CD14-positive monocyte (primary cell): ENCODE measurements at regions not wholly inside any gene's neighbourhood (a gene's known extent, or its start where the extent isn't known, plus 50 kb on each side); places are given as distances from the start of the nearest gene placed in this dataset.

ENCODE experiments used
- DNase-seq, 3 donors: peaks; one replicate each; pipeline ENCODE4 v3.0.0-alpha.2; 2011 to 2022
- H2AFZ ChIP-seq: 2 replicates; pipeline ENCODE4 v1.6.0; 2012; ENCODE audit warnings: mild to moderate bottlenecking, low read depth, low read length, inconsistent platforms; ENCODE audit not compliant: insufficient read depth, poor library complexity, severe bottlenecking
- H3K27ac ChIP-seq, 2 donors: 1 replicate in 1 of 2; 2 replicates in 1 of 2; pipeline ENCODE4 v1.5.1; 2012 to 2013; ENCODE audit warnings: low read length in 2 of 2, control low read depth in 1 of 2, inconsistent platforms in 1 of 2, low read depth in 1 of 2, mild to moderate bottlenecking in 1 of 2
- H3K27me3 ChIP-seq, 2 donors: one replicate each; pipeline versions ENCODE4 v1.6.0 to v1.6.1; 2011 to 2013; ENCODE audit warnings: low read length in 2 of 2; ENCODE audit not compliant: control insufficient read depth in 2 of 2, insufficient read depth in 2 of 2
- H3K36me3 ChIP-seq, 2 donors: replicated peaks in 1 of 2; 1 replicate in 1 of 2; 2 replicates in 1 of 2; pipeline versions ENCODE4 v1.5.1 to v1.6.1; 2012 to 2013; ENCODE audit warnings: low read length in 2 of 2, control low read depth in 1 of 2, inconsistent platforms in 1 of 2, mild to moderate bottlenecking in 1 of 2; ENCODE audit not compliant: insufficient read depth in 2 of 2, control insufficient read depth in 1 of 2
- H3K4me1 ChIP-seq, 2 donors: 1 replicate in 1 of 2; 2 replicates in 1 of 2; pipeline versions ENCODE4 v1.5.1 to v1.6.1; 2012 to 2013; ENCODE audit warnings: low read length in 2 of 2, control low read depth in 1 of 2, inconsistent platforms in 1 of 2, mild to moderate bottlenecking in 1 of 2, moderate library complexity in 1 of 2; ENCODE audit not compliant: insufficient read depth in 2 of 2, control insufficient read depth in 1 of 2
- H3K4me2 ChIP-seq: replicated peaks from 2 replicates; pipeline ENCODE3; 2012; ENCODE audit warnings: low read length, moderate library complexity, mild to moderate bottlenecking; ENCODE audit not compliant: poor library complexity, severe bottlenecking; ENCODE audit errors: extremely low read depth
- H3K4me3 ChIP-seq, 3 experiments: fragments of 200-600 bp in 1 of 3; sonication (generic) in 1 of 3; replicated peaks in 1 of 3; 1 replicate in 2 of 3; 2 replicates in 1 of 3; pipeline ENCODE4 v1.5.1; 2011 to 2013; ENCODE audit warnings: low read length in 3 of 3, mild to moderate bottlenecking in 3 of 3, control low read depth in 2 of 3, low read depth in 2 of 3, inconsistent platforms in 1 of 3, moderate library complexity in 1 of 3
- H3K79me2 ChIP-seq: 2 replicates; pipeline ENCODE4 v1.6.0; 2012; ENCODE audit warnings: mild to moderate bottlenecking, control low read depth, inconsistent platforms, low read length, moderate library complexity; ENCODE audit not compliant: insufficient read depth
- H3K9ac ChIP-seq: 2 replicates; pipeline ENCODE4 v1.6.0; 2017; ENCODE audit warnings: low read length, mild to moderate bottlenecking; ENCODE audit not compliant: insufficient read depth, poor library complexity, severe bottlenecking
- H3K9me3 ChIP-seq, 2 donors: replicated peaks in 1 of 2; 1 replicate in 1 of 2; 2 replicates in 1 of 2; pipeline versions ENCODE4 v1.5.1 to v1.6.1; 2012 to 2013; ENCODE audit warnings: low read length in 2 of 2, control low read depth in 1 of 2; ENCODE audit not compliant: control insufficient read depth in 1 of 2, insufficient read depth in 1 of 2
- H4K20me1 ChIP-seq: 2 replicates; pipeline ENCODE4 v1.6.0; 2012; ENCODE audit warnings: mild to moderate bottlenecking, low read length, control low read depth, moderate library complexity; ENCODE audit not compliant: insufficient read depth
- H3K27ac Mint-ChIP-seq, 7 donors: one replicate each; pipeline ENCODE4 v1.8.0; 2020; ENCODE audit warnings: mild to moderate bottlenecking in 7 of 7, mixed read lengths in 7 of 7, moderate library complexity in 6 of 7, inconsistent platforms in 2 of 7
- H3K27me3 Mint-ChIP-seq, 3 donors: one replicate each; pipeline ENCODE4 v1.8.0; 2021 to 2022; ENCODE audit warnings: low read depth in 3 of 3, mild to moderate bottlenecking in 3 of 3, mixed read lengths in 3 of 3, moderate library complexity in 3 of 3, inconsistent platforms in 1 of 3
- H3K36me3 Mint-ChIP-seq, 2 donors: one replicate each; pipeline ENCODE4 v1.8.0; 2020; ENCODE audit warnings: mixed read lengths in 2 of 2, inconsistent platforms in 1 of 2, mild to moderate bottlenecking in 1 of 2
- H3K4me1 Mint-ChIP-seq: one replicate; pipeline ENCODE4 v1.8.0; 2020; ENCODE audit warnings: mild to moderate bottlenecking, mixed read lengths
- H3K4me3 Mint-ChIP-seq, 2 donors: one replicate each; pipeline ENCODE4 v1.8.0; 2020; ENCODE audit warnings: mild to moderate bottlenecking in 2 of 2, mixed read lengths in 2 of 2, moderate library complexity in 1 of 2
- H3K9me3 Mint-ChIP-seq, 7 donors: one replicate each; pipeline ENCODE4 v1.8.0; 2020 to 2022; ENCODE audit warnings: mixed read lengths in 7 of 7, mild to moderate bottlenecking in 6 of 7, moderate library complexity in 6 of 7, inconsistent platforms in 2 of 7
- CTCF ChIP-seq: fragments of 200-600 bp; IDR thresholded peaks from one replicate; pipeline ENCODE4 v1.8.0; 2022; ENCODE audit warnings: antibody characterized with exemption, mild to moderate bottlenecking
- WGBS: methylation state at CpG from one replicate; pipeline ENCODE4 v1.1.5; 2013; ENCODE audit warnings: missing lambda C conversion rate; ENCODE audit not compliant: insufficient coverage; 5-methylcytosine and 5-hydroxymethylcytosine counted together
- intact Hi-C, 2 donors: fragments of 100-400 bp; cut with micrococcal nuclease; formaldehyde crosslinking; loops; one replicate each; pipeline versions ENCODE4 v1.15.0 to v1.15.1; 2023

GRCh38 chr6:93515736-93516135, 96.4 kb upstream of the EPHA7 start:
- no peaks in the 10 kb centered on the region for H3K9me3 ChIP-seq
- H3K27me3 ChIP-seq = no peaks in the 10 kb centered on the region
- no peak overlapping the region for H3K27ac Mint-ChIP-seq
- no peaks in the 10 kb centered on the region for H3K36me3 Mint-ChIP-seq
- WGBS = no CpG with 5 or more reads among the region's 2 CpGs
- H3K27ac ChIP-seq = no peak overlapping the region
- no peaks in the 10 kb centered on the region for H3K9me3 Mint-ChIP-seq
- H3K4me1 ChIP-seq = no peaks in the 10 kb centered on the region
- no peaks in the 10 kb centered on the region for H3K27me3 Mint-ChIP-seq
- H3K4me3 ChIP-seq = no peak overlapping the region
- H3K9ac ChIP-seq = no peak overlapping the region
- no peak overlapping the region for H2AFZ ChIP-seq
- no peak overlapping the region for H3K4me3 Mint-ChIP-seq
- H3K36me3 ChIP-seq = no peaks in the 10 kb centered on the region
- intact Hi-C loops = no loop called here
- TF ChIP-seq CTCF = no peak
- H3K4me1 Mint-ChIP-seq = no peaks in the 10 kb centered on the region
- no peaks in the 10 kb centered on the region for H4K20me1 ChIP-seq
- H3K4me2 ChIP-seq = no peak overlapping the region
- no peaks in the 10 kb centered on the region for H3K79me2 ChIP-seq
- no peak for DNase-seq

DNA sequence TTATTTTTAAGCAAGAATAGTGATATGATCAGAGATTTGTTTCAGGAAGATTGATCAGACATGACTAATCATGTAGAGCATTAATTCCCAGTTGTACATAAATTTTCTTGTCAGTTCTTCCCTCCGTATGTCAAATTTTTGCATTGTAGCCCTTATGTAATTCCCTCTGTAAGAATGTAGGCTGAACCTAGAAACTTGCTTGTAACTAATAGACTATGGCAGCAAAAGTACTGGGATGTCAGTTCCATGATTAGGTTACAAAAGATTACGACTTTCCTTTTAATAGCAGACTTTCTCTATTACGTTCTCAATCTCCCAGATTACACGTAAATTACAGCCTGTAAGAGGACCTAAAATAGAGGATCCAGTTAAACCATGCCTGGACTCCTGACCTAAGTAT, 79.4 kb upstream of the EPHA7 start:
- no peak for TF ChIP-seq CTCF
- H3K79me2 ChIP-seq = no peaks in the 10 kb centered on the region
- H3K4me1 Mint-ChIP-seq = no peaks in the 10 kb centered on the region
- H3K36me3 ChIP-seq = no peaks in the 10 kb centered on the region
- H2AFZ ChIP-seq = no peak overlapping the region
- no peaks in the 10 kb centered on the region for H3K4me1 ChIP-seq
- no peak overlapping the region for H3K9ac ChIP-seq
- no peak overlapping the region for H3K27ac ChIP-seq
- H3K4me2 ChIP-seq = no peak overlapping the region
- H3K27ac Mint-ChIP-seq = no peak overlapping the region
- no peaks in the 10 kb centered on the region for H3K9me3 ChIP-seq
- no peaks in the 10 kb centered on the region for H4K20me1 ChIP-seq
- no peak for DNase-seq
- no peaks in the 10 kb centered on the region for H3K36me3 Mint-ChIP-seq
- no peak overlapping the region for H3K4me3 ChIP-seq
- no peaks in the 10 kb centered on the region for H3K27me3 Mint-ChIP-seq
- no peaks in the 10 kb centered on the region for H3K27me3 ChIP-seq
- 80% methylated on average over 1 of the region's 4 CpGs for WGBS
- intact Hi-C loops = no loop called here
- H3K4me3 Mint-ChIP-seq = no peak overlapping the region
- peaks cover 0 to 5% (median 0%) of the 10 kb centered on the region in 7 donors for H3K9me3 Mint-ChIP-seq
